Hematopoietic multipotent progenitor cell treated with erythropoietin and hydrocortisone succinate and interleukin-3 and kit ligand, for 8 days (in vitro differentiated cells): ENCODE measurements at regions not wholly inside any gene's neighbourhood (a gene's known extent, or its start where the extent isn't known, plus 50 kb on each side); places are given as distances from the start of the nearest gene placed in this dataset.

Experiments used
- DNase-seq: peaks from one replicate; pipeline ENCODE4 v3.0.0-alpha.2; 2015

GRCh38 chr10:29962166-29962850 lies 97.1 kb downstream of the JCAD start:
- DNase-seq, result no peak

DNA sequence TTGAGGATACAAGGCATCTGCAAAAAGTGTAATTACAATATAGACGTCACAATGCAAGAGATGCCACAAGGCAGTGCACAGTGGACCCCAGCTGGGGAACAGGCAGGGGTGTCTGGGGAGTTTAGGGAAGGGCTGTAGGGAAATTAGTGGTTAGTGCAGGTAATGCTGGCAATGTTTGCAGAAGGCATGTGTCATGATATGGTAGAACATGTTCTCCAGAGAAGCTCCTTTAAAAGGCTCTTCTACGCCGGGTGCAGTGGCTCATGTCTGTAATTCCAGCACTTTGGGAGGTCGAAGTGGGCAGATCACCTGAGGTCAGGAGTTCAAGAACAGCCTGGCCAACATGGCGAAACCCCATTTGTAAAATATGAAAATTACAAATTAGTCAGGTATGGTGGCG lies 98.0 kb downstream of the JCAD start:
- DNase-seq, result no peak

DNA sequence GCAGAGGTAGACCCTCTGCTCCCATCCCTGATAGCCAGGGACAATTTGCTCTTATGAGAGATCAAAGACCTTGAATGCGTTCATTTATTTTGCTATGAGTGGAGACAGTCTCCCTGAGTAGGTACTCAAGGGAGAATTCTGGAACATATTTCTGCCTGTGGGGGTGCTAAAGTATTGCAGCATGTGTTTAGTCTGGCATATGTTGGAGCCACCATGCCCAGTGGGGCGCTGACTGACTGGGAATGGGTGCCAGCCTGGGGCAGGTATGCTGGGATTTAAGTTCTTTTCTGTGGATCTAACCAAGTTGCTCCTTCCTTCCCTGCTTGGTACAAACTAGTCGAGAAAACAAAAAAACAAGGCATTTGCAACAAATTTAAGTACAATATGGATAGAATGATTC lies 99.1 kb downstream of the JCAD start:
- no peak for DNase-seq

DNA sequence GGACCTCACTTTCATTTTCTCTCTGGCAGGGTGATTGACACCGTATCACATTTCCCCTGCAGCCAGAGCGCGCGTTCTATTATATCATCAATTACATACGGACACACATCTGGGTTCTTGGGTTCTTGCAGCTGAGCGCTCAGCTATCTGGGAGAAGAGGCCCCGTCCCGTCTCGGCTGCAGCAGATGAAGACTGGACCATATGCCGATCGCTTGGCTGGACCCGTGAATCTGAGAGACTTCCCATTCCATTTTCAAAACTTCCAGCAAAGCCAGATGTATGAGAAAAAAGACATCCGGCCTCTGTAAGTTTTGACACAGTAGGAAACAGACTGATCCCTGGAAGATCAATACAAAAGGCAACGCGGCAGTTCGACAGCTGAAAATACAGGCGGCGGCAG lies 99.8 kb downstream of the JCAD start:
- DNase-seq, result no peak

DNA sequence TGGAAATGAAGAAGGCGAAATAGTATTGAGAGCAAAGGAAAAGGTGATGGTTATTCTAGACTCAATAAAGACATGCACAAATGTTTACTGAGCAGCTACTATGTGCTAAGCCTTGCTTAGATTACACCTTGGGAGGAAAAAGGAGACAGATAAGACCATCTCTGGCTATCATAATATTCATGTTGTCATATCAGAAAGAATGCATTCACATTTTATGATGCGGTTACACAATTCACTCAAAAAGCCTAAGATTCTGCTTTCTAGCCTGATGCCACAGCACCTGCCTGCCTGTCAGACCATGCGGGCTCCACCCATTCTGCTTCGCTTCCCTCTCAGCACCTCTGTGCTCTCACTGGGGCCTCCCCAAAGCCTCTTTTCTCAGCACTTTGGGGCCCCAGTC lies 100.9 kb downstream of the JCAD start:
- DNase-seq, result no peak

DNA sequence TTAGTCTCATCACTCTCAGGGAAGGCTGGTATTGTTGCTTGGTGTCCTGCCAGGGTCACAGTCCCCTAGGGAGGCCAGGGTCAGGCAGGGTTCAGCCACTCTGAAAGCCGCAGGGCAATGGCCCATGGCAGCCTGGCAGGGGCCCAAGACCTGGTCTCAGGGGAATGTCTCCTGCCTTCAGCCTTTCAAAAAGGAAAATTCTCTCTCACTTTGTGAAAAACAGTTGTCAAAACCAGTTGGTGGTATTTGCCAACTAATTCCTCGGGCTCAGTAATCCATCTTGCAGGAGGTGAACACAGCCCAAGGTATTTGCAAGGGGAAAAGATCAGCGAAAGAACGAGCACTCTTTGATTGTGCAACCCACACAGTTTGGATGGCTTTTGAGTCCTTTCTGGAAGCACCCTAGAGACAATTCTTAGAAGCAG lies 101.5 kb downstream of the JCAD start:
- no peak for DNase-seq

GRCh38 chr10:29957236-29957635 lies 102.2 kb downstream of the JCAD start:
- DNase-seq, result no peak

DNA sequence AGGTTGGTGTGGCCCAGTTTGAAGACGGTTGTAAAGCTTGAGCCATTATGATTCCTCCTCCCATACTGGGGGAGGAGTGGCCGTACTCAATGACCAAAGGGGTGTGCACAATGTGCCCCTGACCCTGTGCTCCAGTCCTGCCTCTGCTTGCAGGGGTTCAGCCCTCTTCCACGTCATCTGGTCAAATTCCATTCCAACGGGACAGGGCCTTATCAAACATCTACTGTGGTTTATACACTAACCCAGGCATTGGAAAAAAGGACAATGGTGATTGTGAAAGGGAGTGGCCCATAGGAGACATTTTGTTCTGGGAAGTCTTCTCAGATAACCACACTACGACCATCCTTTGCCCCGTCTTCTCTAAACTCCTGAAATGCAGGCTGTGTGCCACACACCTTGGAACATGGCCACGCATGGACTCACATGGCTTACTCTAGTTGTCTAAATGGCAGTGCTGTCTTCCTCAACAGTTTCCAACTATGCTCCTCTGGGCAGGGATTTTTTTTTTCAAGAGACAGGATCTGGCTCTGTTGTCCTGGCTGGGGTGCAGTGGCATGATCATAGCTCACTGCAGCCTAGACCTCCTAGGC lies 103.0 kb downstream of the JCAD start:
- no peak for DNase-seq

GRCh38 chr10:29955329-29955935 lies 104.0 kb downstream of the JCAD start:
- no peak for DNase-seq

- DNase-seq, result no peak
Measured at GRCh38 chr10:29951441-29951931, 107.9 kb downstream of the JCAD start.

DNA sequence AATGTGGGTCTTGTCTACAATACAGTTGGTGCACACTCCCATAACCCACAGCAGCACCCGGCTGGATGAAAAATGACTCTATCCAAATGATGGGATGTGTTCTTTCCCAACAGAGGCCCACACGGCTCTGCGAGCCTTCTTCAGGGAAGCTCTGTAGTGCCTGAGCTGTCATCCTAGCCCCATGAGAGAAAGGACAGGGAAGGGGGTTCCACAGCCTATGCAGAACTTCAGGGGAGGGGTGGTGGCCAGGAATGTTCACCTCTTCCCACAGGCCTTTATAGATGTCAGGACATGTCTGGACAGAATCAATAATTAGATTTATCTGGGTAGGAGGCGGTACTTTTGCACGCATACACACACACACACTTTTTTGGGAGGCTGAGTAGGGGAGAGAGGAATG lies 109.0 kb downstream of the JCAD start:
- no peak for DNase-seq

DNA sequence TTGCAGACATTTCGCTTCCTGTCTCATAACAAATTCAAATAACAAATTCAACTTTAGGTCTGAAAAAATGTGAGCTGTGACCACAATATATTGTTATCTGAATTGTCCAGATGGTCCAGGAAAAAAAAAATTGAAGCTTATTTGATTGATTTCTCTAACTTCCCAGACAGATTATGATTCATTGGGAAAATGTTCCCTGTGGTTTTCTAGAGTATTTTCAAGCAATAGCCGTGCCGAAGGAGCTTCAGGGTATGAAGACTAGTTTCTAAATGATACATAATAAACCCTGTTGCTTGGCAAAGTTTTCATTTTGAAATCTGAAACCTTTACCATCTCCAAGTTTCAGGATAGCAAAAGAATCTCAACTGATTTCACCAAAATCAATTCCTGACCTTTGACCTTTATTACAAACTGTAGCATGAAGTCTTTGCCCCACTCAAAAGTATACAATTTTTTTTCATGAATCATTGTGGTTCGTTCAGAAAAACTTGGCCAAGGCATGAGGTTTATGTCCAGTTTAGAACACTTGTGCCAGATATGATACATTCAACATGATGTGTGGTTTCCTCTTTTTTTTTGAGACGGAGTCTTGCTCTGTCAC lies 109.9 kb downstream of the JCAD start:
- DNase-seq, result peak; percentile 19

DNA sequence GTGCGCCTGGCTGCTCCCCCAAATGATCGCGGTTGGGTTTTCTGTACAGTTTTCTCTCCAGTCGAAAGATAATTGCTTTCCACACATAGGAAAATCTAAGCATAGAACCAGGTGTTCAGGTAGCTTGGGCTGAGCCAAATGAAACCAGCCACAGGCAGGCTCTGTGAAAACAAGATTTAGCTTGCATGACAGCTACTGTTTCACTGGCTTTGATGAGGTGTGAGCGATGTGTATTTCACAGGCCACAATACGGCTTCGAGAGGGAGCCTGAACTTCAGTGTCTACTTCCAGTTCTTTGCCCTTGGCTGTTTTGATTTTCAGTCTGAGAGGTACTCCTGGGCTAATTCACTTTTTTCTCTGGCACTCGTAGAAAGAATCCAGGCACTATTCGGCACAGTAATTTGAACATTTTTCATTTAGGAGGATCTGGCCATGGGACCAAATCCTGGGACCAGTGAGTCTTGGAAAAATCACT lies 110.5 kb downstream of the JCAD start:
- no peak for DNase-seq

DNA sequence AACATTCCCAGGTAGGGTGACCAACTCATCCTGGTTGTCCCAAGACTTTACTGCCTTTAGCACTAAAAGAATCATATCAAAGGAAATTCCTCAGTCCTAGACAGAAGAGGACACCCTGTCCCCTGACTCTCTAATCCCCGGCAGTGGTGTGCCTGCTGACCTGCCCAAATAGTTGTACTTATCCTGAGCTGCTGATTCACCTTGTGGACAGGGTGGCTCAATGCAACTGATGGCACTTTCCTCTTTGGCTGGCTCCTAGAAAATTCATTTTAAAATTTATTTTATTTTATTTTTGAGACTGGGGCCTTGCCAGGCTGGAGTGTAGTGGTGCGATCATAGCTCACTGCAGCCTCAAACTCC lies 111.7 kb downstream of the JCAD start:
- no peak for DNase-seq

DNA sequence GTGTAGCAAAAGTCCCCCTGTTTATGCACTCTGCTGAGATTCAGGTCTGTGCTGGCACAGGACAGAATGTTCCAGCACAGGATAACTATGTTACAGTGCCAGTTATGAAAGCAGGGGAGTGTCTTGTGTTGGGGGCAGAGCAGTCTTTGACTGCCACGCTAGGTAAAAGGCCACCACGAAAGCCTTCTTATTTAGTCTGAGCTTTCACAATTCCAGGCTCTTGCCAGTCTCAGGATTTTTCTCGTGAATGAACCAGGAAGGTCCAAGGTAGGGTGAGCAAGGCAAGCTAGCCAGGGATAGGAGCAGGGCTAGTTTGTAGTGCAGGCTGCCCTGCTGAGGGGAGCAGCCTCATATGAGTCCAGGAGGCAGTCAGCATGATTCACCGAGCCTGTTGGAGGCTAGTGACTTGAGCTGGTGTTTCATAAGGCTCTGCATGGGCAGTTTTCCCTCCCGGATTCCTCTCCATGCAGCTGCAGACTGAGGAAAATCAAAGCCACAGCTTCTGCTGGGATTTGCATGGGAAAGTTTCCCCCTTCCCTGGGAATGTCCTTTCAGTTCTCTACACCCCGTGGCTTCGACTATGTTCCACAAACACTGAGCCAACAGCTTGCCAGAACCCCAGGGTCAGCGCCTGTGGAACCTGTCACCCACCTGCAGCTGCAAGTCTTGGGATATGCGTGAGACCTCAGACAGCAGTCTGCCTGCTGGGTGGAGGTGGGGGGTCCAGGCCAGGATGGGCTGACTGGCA lies 112.3 kb downstream of the JCAD start:
- DNase-seq, result no peak

DNA sequence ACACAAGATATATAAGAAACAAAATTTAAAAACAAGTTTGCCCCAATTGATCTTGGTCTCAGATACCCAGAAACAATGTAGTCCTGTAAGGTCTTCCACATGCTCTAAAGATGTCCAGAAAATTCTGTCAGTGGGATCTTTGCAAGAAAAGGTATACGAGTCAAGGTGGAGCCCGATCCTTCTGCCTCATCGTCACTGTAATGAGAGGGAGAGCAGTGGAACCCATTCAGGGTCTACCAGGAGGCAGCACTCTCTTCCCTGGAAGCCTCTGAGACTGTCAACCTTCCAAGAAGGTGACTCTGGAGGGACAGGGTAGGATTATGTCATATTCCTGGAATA lies 112.8 kb downstream of the JCAD start:
- no peak for DNase-seq

DNA sequence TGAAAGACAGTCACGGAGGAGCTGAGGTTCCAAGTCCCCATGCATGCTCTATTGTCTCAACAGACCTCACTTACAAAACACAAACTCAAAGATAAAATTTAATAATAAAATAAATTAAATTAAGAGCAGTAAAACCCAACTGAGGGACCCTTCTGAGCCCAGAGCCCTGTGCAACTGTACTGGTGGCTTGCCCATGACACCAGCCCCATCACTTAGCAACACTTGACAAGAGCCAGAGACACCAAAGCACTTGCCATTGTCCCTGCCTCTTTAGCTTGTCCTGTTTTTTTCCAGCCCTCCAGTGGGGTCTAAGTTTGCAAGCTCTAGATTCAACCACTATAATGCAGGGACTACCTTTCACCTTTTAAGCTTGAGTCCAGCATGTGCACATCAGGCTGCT lies 117.9 kb downstream of the JCAD start:
- DNase-seq, result no peak

- DNase-seq, result no peak
Measured at GRCh38 chr10:29932991-29933390, 126.4 kb downstream of the JCAD start.

DNA sequence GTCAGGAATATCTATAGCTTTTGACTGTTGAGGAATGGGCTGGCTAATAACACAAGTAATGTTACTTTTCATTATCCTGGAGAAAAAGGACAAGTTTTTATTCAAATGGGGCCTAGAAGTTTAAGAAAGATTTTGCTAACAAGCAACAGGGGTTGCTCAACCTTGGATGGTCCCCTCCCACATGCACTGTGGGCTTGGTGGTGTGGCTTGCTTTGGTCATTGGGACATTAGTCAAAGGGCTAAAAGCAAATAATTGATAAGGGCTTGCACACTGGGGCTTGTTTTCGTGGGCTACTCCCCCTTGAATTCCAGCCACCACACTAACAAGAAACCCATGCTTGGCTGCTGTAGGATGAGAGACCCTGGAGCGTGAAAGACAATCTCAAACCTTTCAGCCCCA lies 127.6 kb downstream of the JCAD start:
- DNase-seq, result no peak

DNA sequence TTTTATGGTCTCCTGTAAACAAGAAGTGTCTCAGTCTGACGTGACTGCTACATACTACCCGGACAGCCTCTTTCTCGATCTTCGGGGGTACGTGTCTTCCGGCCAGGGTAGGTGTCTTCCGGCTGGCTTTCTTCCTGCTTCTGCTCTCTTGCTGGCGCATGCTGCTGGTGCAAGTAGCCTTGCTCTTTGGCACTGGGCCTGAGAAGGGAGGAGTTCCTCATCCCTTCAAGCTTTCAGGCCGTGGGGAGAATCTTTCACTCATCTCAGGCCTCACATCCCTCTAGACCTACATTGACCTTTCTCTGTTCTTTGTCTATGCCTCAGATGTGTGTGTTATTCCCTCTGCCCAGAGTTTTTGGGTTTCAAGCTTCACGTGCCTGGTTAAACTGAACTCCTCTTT lies 130.4 kb downstream of the JCAD start:
- no peak for DNase-seq

DNA sequence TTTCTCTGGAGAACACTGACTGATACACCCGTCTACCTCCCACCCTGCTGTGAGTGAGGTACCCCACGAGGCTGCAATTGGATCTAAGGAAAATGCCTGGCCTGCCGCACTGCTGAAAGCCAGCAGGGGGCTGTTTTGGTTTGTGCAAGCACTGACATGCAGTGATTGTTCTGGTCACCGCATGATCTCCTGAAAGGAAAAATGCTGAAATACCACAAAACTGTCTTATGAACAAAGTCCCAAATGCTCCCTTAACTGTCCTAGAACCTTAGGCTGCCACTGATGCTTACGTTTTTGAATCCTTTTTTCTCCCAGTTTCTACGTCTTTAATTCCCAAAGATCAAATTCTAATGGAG lies 132.7 kb downstream of the JCAD start:
- no peak for DNase-seq

DNA sequence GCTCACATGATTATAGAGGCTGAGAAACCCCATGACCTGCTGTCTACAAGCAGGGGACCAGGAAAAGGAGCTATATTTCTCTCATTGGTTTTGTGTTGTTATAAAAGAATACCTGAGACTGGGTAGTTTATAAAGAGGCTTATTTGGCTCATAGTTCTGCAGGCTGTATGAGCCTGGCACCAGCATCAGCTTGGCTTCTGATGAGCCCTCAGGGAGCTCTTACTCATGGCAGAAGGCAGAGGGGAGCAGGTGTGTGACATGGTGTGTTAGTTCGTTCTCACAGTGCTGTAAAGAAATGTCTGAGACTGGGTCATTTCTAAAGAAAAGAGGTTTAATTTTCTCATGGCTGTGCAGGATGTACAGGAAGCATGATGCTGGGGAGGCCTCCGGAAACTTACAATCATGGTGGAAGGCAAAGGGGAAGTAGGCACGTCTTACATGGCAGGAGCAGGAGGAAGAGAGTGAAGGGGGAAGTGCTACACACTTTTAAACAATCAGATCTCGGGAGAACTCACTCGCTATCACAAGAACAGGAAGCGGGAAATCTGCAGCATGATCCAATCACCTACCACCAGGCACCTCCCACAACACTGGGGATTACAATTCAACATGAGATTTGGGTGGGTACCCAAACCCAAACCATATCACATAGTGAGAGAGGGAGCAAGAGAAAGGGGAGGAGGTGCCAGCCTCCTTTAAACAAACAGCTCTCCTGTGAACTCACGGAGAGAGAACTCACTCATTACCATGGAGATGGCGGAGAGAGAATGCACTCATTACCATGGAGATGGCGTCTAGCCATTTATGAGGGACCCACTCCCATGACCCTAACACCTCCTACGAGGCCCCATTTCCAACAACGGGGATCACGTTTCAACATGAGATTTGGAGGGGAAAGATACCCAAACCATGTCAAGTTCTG lies 133.4 kb downstream of the JCAD start:
- DNase-seq, result no peak
